ENCODE measurements at regions not wholly inside any gene's neighbourhood (a gene's known extent, or its start where the extent isn't known, plus 50 kb on each side); places are given as distances from the start of the nearest gene placed in this dataset.

- TF ChIP-seq, protein P1, sequence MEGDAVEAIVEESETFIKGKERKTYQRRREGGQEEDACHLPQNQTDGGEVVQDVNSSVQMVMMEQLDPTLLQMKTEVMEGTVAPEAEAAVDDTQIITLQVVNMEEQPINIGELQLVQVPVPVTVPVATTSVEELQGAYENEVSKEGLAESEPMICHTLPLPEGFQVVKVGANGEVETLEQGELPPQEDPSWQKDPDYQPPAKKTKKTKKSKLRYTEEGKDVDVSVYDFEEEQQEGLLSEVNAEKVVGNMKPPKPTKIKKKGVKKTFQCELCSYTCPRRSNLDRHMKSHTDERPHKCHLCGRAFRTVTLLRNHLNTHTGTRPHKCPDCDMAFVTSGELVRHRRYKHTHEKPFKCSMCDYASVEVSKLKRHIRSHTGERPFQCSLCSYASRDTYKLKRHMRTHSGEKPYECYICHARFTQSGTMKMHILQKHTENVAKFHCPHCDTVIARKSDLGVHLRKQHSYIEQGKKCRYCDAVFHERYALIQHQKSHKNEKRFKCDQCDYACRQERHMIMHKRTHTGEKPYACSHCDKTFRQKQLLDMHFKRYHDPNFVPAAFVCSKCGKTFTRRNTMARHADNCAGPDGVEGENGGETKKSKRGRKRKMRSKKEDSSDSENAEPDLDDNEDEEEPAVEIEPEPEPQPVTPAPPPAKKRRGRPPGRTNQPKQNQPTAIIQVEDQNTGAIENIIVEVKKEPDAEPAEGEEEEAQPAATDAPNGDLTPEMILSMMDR (conservative IDR thresholded peaks at IDR 0.05 in 1 of 2, IDR thresholded peaks at IDR 0.05 in 1 of 2; ENCODE audit: extremely low read depth in 1 of 2, insufficient read depth in 1 of 2, low read depth in 1 of 2, low read length in 2 of 2), result no peak
- TF ChIP-seq EZH2 (IDR thresholded peaks at IDR 0.05; ENCODE audit: borderline replicate concordance, low read length), result no peak
These were observed 581.2 kb downstream of the CDH18 start for GRCh38 chr5:19406576-19407365.
